ENCODE measurements at regions not wholly inside any gene's neighbourhood (a gene's known extent, or its start where the extent isn't known, plus 50 kb on each side); places are given as distances from the start of the nearest gene placed in this dataset.

DNA sequence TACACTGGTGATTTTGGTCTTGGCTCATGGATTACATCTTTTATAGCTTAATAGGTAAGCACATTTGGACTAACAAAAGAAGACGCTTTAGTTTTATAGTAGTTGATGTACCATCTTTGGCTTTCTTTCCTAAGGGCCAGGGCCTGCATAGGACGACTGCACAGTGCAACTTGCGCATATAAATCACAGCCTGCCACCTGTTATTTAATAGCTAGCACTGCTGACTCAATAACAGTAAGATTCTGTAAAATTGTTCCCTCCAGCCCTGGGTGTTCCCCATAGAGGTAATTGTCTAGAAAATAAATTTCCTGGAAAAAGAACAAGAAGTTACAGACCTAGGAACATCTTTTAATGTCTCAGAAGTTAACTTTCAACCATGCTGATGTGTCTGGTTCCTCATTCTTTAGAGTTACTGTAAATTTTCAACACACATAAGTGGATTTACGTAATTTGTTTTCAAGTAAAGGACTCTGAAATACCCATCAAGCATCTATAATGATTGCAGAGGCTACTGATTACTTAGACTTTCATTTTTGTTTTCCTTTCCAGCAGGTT, 594.2 kb upstream of the NXPH2 start:
- TF ChIP-seq EZH2 (IDR thresholded peaks at IDR 0.05; ENCODE audit: borderline replicate concordance, insufficient read depth, low read length, poor library complexity, severe bottlenecking) (no peak), EP300 (conservative IDR thresholded peaks at IDR 0.05; ENCODE audit: poor library complexity, severe bottlenecking) (no peak), POLR2AphosphoS5 (IDR thresholded peaks at IDR 0.05) (no peak), RAD21 (conservative IDR thresholded peaks at IDR 0.05) (no peak), MXI1 (conservative IDR thresholded peaks at IDR 0.05; ENCODE audit: poor library complexity, severe bottlenecking) (no peak), SMC3 (conservative IDR thresholded peaks at IDR 0.05; ENCODE audit: poor library complexity) (no peak)
- TF ChIP-seq, protein P1, sequence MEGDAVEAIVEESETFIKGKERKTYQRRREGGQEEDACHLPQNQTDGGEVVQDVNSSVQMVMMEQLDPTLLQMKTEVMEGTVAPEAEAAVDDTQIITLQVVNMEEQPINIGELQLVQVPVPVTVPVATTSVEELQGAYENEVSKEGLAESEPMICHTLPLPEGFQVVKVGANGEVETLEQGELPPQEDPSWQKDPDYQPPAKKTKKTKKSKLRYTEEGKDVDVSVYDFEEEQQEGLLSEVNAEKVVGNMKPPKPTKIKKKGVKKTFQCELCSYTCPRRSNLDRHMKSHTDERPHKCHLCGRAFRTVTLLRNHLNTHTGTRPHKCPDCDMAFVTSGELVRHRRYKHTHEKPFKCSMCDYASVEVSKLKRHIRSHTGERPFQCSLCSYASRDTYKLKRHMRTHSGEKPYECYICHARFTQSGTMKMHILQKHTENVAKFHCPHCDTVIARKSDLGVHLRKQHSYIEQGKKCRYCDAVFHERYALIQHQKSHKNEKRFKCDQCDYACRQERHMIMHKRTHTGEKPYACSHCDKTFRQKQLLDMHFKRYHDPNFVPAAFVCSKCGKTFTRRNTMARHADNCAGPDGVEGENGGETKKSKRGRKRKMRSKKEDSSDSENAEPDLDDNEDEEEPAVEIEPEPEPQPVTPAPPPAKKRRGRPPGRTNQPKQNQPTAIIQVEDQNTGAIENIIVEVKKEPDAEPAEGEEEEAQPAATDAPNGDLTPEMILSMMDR (IDR thresholded peaks at IDR 0.05; ENCODE audit: poor library complexity, severe bottlenecking), result no peak
- TF ChIP-seq, protein P2, sequence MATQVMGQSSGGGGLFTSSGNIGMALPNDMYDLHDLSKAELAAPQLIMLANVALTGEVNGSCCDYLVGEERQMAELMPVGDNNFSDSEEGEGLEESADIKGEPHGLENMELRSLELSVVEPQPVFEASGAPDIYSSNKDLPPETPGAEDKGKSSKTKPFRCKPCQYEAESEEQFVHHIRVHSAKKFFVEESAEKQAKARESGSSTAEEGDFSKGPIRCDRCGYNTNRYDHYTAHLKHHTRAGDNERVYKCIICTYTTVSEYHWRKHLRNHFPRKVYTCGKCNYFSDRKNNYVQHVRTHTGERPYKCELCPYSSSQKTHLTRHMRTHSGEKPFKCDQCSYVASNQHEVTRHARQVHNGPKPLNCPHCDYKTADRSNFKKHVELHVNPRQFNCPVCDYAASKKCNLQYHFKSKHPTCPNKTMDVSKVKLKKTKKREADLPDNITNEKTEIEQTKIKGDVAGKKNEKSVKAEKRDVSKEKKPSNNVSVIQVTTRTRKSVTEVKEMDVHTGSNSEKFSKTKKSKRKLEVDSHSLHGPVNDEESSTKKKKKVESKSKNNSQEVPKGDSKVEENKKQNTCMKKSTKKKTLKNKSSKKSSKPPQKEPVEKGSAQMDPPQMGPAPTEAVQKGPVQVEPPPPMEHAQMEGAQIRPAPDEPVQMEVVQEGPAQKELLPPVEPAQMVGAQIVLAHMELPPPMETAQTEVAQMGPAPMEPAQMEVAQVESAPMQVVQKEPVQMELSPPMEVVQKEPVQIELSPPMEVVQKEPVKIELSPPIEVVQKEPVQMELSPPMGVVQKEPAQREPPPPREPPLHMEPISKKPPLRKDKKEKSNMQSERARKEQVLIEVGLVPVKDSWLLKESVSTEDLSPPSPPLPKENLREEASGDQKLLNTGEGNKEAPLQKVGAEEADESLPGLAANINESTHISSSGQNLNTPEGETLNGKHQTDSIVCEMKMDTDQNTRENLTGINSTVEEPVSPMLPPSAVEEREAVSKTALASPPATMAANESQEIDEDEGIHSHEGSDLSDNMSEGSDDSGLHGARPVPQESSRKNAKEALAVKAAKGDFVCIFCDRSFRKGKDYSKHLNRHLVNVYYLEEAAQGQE (IDR thresholded peaks at IDR 0.05; ENCODE audit: borderline replicate concordance), result no peak
